ENCODE measurements at regions not wholly inside any gene's neighbourhood (a gene's known extent, or its start where the extent isn't known, plus 50 kb on each side); places are given as distances from the start of the nearest gene placed in this dataset.

- no peaks in the 10 kb centered on the region for H3K27me3 ChIP-seq (ENCODE audit: control insufficient read depth in 2 of 2, insufficient read depth in 2 of 2, low read length in 2 of 2)
- H3K36me3 ChIP-seq (ENCODE audit: control insufficient read depth in 2 of 2, extremely low read depth in 1 of 2, insufficient read depth in 2 of 2, low read length in 2 of 2): no peaks in the 10 kb centered on the region
- H3K27ac ChIP-seq (ENCODE audit: insufficient read depth, low read depth, low read length): no peak overlapping the region
- H3K4me3 ChIP-seq (replicated peaks in 1 of 3; ENCODE audit: insufficient read depth in 1 of 3, low read depth in 1 of 3, low read length in 3 of 3): no peak overlapping the region
- intact Hi-C loops (cut with micrococcal nuclease): no loop called here
- H4K20me1 ChIP-seq (replicated peaks; ENCODE audit: control insufficient read depth, extremely low read depth, insufficient read depth, low read length): no peaks in the 10 kb centered on the region
- DNase-seq (ENCODE audit: low read depth, low spot score) (no peak), FAIRE-seq (no peak)
- no peaks in the 10 kb centered on the region for H3K9me3 ChIP-seq (replicated peaks; ENCODE audit: control insufficient read depth, insufficient read depth, low read length)
- no peaks in the 10 kb centered on the region for H3K9me1 ChIP-seq (replicated peaks; ENCODE audit: control insufficient read depth, extremely low read depth, insufficient read depth, low read length)
- TF ChIP-seq JUN (IDR thresholded peaks at IDR 0.05; ENCODE audit: borderline replicate concordance, insufficient read depth, insufficient read length, low read depth) (no peak), POLR2A (IDR thresholded peaks at IDR 0.05; ENCODE audit: low read depth, low read length) (no peak)
- no TSS peak for BruUV-seq (replicated peaks)
- H3K9ac ChIP-seq (replicated peaks; ENCODE audit: extremely low read depth, insufficient read depth, low read length): no peak overlapping the region
- H2AFZ ChIP-seq (ENCODE audit: low read depth, low read length): no peak overlapping the region
- H3K79me2 ChIP-seq (ENCODE audit: control insufficient read depth, insufficient read depth, low read length): no peaks in the 10 kb centered on the region
- no peaks in the 10 kb centered on the region for H3K4me1 ChIP-seq (ENCODE audit: control insufficient read depth, extremely low read depth, insufficient read depth, low read length)
- POLR2A ChIA-PET: no interaction called here
- dilution Hi-C loops (cut with MboI; ENCODE audit: extremely low pct_ligation_motif_present, low sequenced_read_pairs): no loop called here
- CTCF ChIA-PET: no interaction called here
- H3K4me2 ChIP-seq (ENCODE audit: insufficient read depth, low read length): no peak overlapping the region
Measured at GRCh38 chr11:26777372-26777808, 55.5 kb upstream of the SLC5A12 start.

- Histone ChIP-seq H4K20me1 (replicated peaks; ENCODE audit: control insufficient read depth, extremely low read depth, insufficient read depth, low read length) (no peaks in the 10 kb centered on the region), H3K4me1 (ENCODE audit: control insufficient read depth, extremely low read depth, insufficient read depth, low read length) (no peaks in the 10 kb centered on the region), H3K9me1 (replicated peaks; ENCODE audit: control insufficient read depth, extremely low read depth, insufficient read depth, low read length) (no peaks in the 10 kb centered on the region), H3K4me3 (replicated peaks in 1 of 3; ENCODE audit: insufficient read depth in 1 of 3, low read depth in 1 of 3, low read length in 3 of 3) (no peak overlapping the region), H3K9me3 (replicated peaks; ENCODE audit: control insufficient read depth, insufficient read depth, low read length) (no peaks in the 10 kb centered on the region), H3K27me3 (ENCODE audit: control insufficient read depth in 2 of 2, insufficient read depth in 2 of 2, low read length in 2 of 2) (no peaks in the 10 kb centered on the region), H3K27ac (ENCODE audit: insufficient read depth, low read depth, low read length) (no peak overlapping the region), H2AFZ (ENCODE audit: low read depth, low read length) (no peak overlapping the region), H3K79me2 (ENCODE audit: control insufficient read depth, insufficient read depth, low read length) (no peaks in the 10 kb centered on the region), H3K36me3 (ENCODE audit: control insufficient read depth in 2 of 2, extremely low read depth in 1 of 2, insufficient read depth in 2 of 2, low read length in 2 of 2) (no peaks in the 10 kb centered on the region), H3K9ac (replicated peaks; ENCODE audit: extremely low read depth, insufficient read depth, low read length) (no peak overlapping the region), H3K4me2 (ENCODE audit: insufficient read depth, low read length) (no peak overlapping the region)
- intact Hi-C loops (cut with micrococcal nuclease) (no loop called here), dilution Hi-C loops (cut with MboI; ENCODE audit: extremely low pct_ligation_motif_present, low sequenced_read_pairs) (no loop called here)
- TF ChIP-seq CTCF (IDR thresholded peaks at IDR 0.05; ENCODE audit: extremely low read depth in 1 of 2, insufficient read depth in 1 of 2, low read depth in 1 of 2, low read length in 2 of 2): no peak
- BruUV-seq (replicated peaks): no TSS peak
- DNase-seq (ENCODE audit: low read depth, low spot score) (no peak), FAIRE-seq (no peak)
- CTCF ChIA-PET: no interaction called here
- POLR2A ChIA-PET: no interaction called here
Measured at GRCh38 chr11:26778000-26778757, 56.3 kb upstream of the SLC5A12 start.

All from endothelial cell of umbilical vein (primary cell).